B cell (primary cell): ENCODE measurements at regions not wholly inside any gene's neighbourhood (a gene's known extent, or its start where the extent isn't known, plus 50 kb on each side); places are given as distances from the start of the nearest gene placed in this dataset.

Source experiments
- EZH2 ChIP-seq: IDR thresholded peaks from 2 replicates; pipeline ENCODE4 v1.6.1; 2012; ENCODE audit warnings: borderline replicate concordance, low read depth, mild to moderate bottlenecking, moderate library complexity, low read length; ENCODE audit not compliant: insufficient read depth, poor library complexity, severe bottlenecking
- TF ChIP-seq, protein P1 (sequence below): fragments of 200-600 bp; IDR thresholded peaks from one replicate; pipeline ENCODE4 v1.8.0; 2022; ENCODE audit warnings: antibody characterized with exemption, mild to moderate bottlenecking

DNA sequence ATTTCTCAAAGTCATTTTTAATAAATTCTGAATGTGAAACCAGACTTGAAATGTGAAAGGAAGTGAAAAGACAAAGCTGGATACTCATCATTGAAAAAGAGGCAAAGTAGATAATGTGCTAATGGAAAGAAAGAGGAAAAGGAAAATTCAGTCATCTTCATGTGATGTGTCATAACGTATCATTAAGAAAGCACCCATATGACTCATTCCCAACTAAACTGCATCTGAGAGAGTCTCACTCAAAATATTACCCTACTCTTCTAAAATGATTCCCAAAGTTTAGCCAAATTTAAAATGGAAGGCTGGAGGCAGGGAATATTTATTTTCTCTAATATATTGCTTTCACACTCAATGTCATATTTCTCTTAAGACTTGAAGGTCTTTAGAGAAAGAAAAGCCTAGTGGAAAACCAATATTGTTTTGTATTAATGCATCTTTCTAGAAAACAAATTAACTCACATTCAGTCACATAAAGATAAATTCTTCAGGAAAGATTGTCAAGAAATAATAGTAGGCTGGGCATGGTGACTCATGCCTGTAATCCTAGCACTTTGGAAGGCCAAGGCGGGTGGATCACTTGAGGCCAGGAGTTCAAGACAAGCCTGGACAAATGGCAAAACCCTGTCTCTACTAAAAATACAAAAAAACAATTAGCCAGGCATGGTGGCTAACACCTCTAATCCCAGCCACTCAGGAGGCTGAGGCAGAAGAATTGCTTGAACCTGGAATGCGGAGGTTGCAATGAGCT is 129.9 kb downstream of the SLC30A10 start:
- TF ChIP-seq, protein P1, sequence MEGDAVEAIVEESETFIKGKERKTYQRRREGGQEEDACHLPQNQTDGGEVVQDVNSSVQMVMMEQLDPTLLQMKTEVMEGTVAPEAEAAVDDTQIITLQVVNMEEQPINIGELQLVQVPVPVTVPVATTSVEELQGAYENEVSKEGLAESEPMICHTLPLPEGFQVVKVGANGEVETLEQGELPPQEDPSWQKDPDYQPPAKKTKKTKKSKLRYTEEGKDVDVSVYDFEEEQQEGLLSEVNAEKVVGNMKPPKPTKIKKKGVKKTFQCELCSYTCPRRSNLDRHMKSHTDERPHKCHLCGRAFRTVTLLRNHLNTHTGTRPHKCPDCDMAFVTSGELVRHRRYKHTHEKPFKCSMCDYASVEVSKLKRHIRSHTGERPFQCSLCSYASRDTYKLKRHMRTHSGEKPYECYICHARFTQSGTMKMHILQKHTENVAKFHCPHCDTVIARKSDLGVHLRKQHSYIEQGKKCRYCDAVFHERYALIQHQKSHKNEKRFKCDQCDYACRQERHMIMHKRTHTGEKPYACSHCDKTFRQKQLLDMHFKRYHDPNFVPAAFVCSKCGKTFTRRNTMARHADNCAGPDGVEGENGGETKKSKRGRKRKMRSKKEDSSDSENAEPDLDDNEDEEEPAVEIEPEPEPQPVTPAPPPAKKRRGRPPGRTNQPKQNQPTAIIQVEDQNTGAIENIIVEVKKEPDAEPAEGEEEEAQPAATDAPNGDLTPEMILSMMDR: no peak
- no peak for TF ChIP-seq EZH2
